Uterus (tissue), 2 donors: ENCODE measurements at regions not wholly inside any gene's neighbourhood (a gene's known extent, or its start where the extent isn't known, plus 50 kb on each side); places are given as distances from the start of the nearest gene placed in this dataset.
"Not testable (repeated sequence)": the region's sequence is repeated elsewhere in the genome, so short reads cannot be mapped to it uniquely, and the experiment has no call there.

ENCODE experiments used
- POLR2A ChIP-seq, 2 donors: fragments of 450-650 bp; IDR thresholded peaks; one replicate each; pipeline ENCODE4 v1.6.1; 2016; ENCODE audit warnings: antibody characterized with exemption in 2 of 2, mild to moderate bottlenecking in 1 of 2, moderate library complexity in 1 of 2
- TF ChIP-seq, protein P1 (sequence below), 4 experiments: fragments of 200-600 bp in 2 of 4; fragments of 450-650 bp in 2 of 4; sonication (generic) in 2 of 4; IDR thresholded peaks; one replicate each; pipeline ENCODE4 v1.5.1; 2016 to 2019; ENCODE audit warnings: antibody characterized with exemption in 4 of 4, mild to moderate bottlenecking in 2 of 4, moderate library complexity in 1 of 4

DNA sequence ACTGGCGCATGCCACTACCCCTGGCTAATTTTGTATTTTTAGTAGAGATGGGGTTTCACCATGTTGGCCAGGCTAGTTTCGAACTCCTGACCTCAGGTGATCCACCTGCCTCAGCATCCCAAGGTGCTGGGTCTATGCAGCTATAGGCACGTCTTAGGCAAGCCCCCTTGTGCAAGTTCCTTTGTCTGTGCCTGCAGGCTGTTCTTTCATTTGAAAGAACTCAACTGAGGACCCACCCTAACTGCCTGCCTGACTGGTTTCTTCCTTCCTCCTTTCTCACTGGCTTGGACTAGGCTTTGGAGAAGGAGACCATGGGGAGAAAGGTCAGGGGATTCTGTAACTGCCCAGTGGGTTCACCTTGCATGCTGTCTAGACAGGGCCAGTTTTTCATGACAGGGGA, 361.0 kb downstream of the TYW1 start:
- TF ChIP-seq, protein P1, sequence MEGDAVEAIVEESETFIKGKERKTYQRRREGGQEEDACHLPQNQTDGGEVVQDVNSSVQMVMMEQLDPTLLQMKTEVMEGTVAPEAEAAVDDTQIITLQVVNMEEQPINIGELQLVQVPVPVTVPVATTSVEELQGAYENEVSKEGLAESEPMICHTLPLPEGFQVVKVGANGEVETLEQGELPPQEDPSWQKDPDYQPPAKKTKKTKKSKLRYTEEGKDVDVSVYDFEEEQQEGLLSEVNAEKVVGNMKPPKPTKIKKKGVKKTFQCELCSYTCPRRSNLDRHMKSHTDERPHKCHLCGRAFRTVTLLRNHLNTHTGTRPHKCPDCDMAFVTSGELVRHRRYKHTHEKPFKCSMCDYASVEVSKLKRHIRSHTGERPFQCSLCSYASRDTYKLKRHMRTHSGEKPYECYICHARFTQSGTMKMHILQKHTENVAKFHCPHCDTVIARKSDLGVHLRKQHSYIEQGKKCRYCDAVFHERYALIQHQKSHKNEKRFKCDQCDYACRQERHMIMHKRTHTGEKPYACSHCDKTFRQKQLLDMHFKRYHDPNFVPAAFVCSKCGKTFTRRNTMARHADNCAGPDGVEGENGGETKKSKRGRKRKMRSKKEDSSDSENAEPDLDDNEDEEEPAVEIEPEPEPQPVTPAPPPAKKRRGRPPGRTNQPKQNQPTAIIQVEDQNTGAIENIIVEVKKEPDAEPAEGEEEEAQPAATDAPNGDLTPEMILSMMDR (IDR thresholded peaks at IDR 0.05) = not testable (repeated sequence)
- not testable (repeated sequence) for TF ChIP-seq POLR2A (IDR thresholded peaks at IDR 0.05)
